ENCODE measurements at regions not wholly inside any gene's neighbourhood (a gene's known extent, or its start where the extent isn't known, plus 50 kb on each side); places are given as distances from the start of the nearest gene placed in this dataset.

DNA sequence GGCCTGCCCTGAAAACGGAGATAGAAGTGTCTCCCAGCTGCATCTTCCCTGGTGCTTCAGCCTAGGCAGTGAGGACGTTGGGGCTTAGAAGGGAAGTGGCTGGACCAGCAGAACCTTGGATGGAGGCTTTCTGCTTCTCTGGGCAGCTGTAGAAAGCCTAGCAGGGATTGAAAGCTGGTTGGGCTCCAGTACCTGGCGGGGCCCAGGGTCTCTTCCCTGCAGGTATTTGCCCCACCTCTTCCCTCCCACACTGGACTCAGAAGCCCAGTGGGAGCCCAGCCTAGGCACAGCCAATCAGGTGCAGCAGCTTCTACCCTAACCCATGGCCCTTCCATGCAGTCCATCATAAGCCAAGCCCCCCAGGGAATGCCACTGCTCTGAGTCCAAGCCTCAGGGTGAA lies 190.3 kb upstream of the IRX6 start:
- Histone ChIP-seq H3K4me3 (no peak overlapping the region), H3K36me3 (ENCODE audit: insufficient read depth) (no peaks in the 10 kb centered on the region), H3F3A (replicated peaks; ENCODE audit: low read depth) (no peaks in the 10 kb centered on the region), H3K4me1 (ENCODE audit: insufficient read depth) (no peaks in the 10 kb centered on the region), H3K27me3 (ENCODE audit: insufficient read depth) (no peaks in the 10 kb centered on the region), H2AFZ (no peak overlapping the region; the same call in 1 of the 2 replicates), H3K79me2 (replicated peaks; ENCODE audit: insufficient read depth) (no peaks in the 10 kb centered on the region), H3K4me2 (no peak overlapping the region), H3K9me2 (ENCODE audit: insufficient read depth) (peaks cover 8% of the 10 kb centered on the region; the same call in 1 of the 2 replicates), H4K20me1 (replicated peaks; ENCODE audit: insufficient read depth) (no peaks in the 10 kb centered on the region), H3K27ac (ENCODE audit: low read depth) (no peak overlapping the region)
- no peak overlapping the region for H3K27ac Mint-ChIP-seq
- TF ChIP-seq REST (IDR thresholded peaks at IDR 0.05; ENCODE audit: unreplicated experiment) (no peak), ZNF462 (CRISPR knock-in tag; IDR thresholded peaks at IDR 0.05) (peak; percentile 49; the same call in 1 of the 2 replicates)
- H3K4me1 Mint-ChIP-seq, result peaks cover 8% of the 10 kb centered on the region
- no peaks in the 10 kb centered on the region for H3K9me3 Mint-ChIP-seq
- no peaks in the 10 kb centered on the region for H3K36me3 Mint-ChIP-seq (ENCODE audit: low read depth)
- ATAC-seq, result peak; percentile 84
- H3K27me3 Mint-ChIP-seq (ENCODE audit: insufficient read depth, low read depth, poor library complexity), result peaks cover 9% of the 10 kb centered on the region
- no peak overlapping the region for H3K4me3 Mint-ChIP-seq
- DNase-seq (ENCODE audit: low spot score), result peak; percentile 6
